Ectodermal cell (in vitro differentiated cells): ENCODE measurements at regions not wholly inside any gene's neighbourhood (a gene's known extent, or its start where the extent isn't known, plus 50 kb on each side); places are given as distances from the start of the nearest gene placed in this dataset.
A peak's percentile ranks its signal among the peaks of the same experiment; 100 is the strongest.

Experiments used
- H3K27ac ChIP-seq: 2 replicates; pipeline ENCODE4 v1.7.0; 2013; ENCODE audit warnings: mild to moderate bottlenecking, low read depth, low read length; ENCODE audit not compliant: insufficient read depth, poor library complexity, severe bottlenecking
- H3K27me3 ChIP-seq: 2 replicates; pipeline ENCODE4 v1.7.0; 2013; ENCODE audit warnings: mild to moderate bottlenecking, low read length; ENCODE audit not compliant: insufficient read depth, control insufficient read depth, poor library complexity, severe bottlenecking
- H3K36me3 ChIP-seq: one replicate; pipeline ENCODE4 v1.7.0; 2013; ENCODE audit warnings: low read length; ENCODE audit not compliant: control insufficient read depth, insufficient read depth
- H3K4me1 ChIP-seq: one replicate; pipeline ENCODE4 v1.7.0; 2013; ENCODE audit warnings: low read length; ENCODE audit not compliant: control insufficient read depth, insufficient read depth
- H3K4me3 ChIP-seq: 2 replicates; pipeline ENCODE4 v1.7.0; 2013; ENCODE audit warnings: low read depth, low read length, control low read depth; ENCODE audit not compliant: insufficient read depth
- H3K9me3 ChIP-seq: 2 replicates; pipeline ENCODE4 v1.7.0; 2013; ENCODE audit warnings: mild to moderate bottlenecking, low read length, moderate library complexity; ENCODE audit not compliant: control insufficient read depth
- WGBS, 2 experiments: methylation state at CpG; one replicate each; pipeline ENCODE4 v1.1.7; 2013; ENCODE audit warnings: missing lambda C conversion rate in 2 of 2; 5-methylcytosine and 5-hydroxymethylcytosine counted together

- Histone ChIP-seq H3K27ac (peak overlapping the region; percentile 52), H3K4me1 (no peaks in the 10 kb centered on the region), H3K36me3 (no peaks in the 10 kb centered on the region), H3K4me3 (no peak overlapping the region), H3K9me3 (no peaks in the 10 kb centered on the region), H3K27me3 (no peaks in the 10 kb centered on the region)
- 87 to 88% methylated on average over 45 of the region's 45 CpGs for WGBS, 2 experiments
Observed at GRCh38 chr6:156396791-156397418, 380.3 kb upstream of the ARID1B start.

GRCh38 chr6:156396068-156396771 is 381.0 kb upstream of the ARID1B start:
- Histone ChIP-seq H3K27me3 (no peaks in the 10 kb centered on the region), H3K36me3 (no peaks in the 10 kb centered on the region), H3K9me3 (no peaks in the 10 kb centered on the region), H3K27ac (peak overlapping the region; percentile 52), H3K4me1 (no peaks in the 10 kb centered on the region), H3K4me3 (no peak overlapping the region)
- 91 to 93% methylated on average over 10 to 11 of the region's 11 CpGs for WGBS, 2 experiments

GRCh38 chr6:156395276-156395675 is 381.9 kb upstream of the ARID1B start:
- Histone ChIP-seq H3K4me1 (no peaks in the 10 kb centered on the region), H3K27me3 (no peaks in the 10 kb centered on the region), H3K36me3 (no peaks in the 10 kb centered on the region), H3K27ac (no peak overlapping the region), H3K4me3 (no peak overlapping the region), H3K9me3 (no peaks in the 10 kb centered on the region)
- 93 to 97% methylated on average over 6 of the region's 6 CpGs for WGBS, 2 experiments

GRCh38 chr6:156392648-156393047 is 384.5 kb upstream of the ARID1B start:
- Histone ChIP-seq H3K27me3 (no peaks in the 10 kb centered on the region), H3K9me3 (no peaks in the 10 kb centered on the region), H3K4me1 (no peaks in the 10 kb centered on the region), H3K36me3 (no peaks in the 10 kb centered on the region), H3K4me3 (no peak overlapping the region), H3K27ac (no peak overlapping the region)
- WGBS, 2 experiments: 89 to 90% methylated on average over 4 of the region's 4 CpGs

- Histone ChIP-seq H3K36me3 (no peaks in the 10 kb centered on the region), H3K9me3 (no peaks in the 10 kb centered on the region), H3K27ac (no peak overlapping the region), H3K4me3 (no peak overlapping the region), H3K4me1 (no peaks in the 10 kb centered on the region), H3K27me3 (no peaks in the 10 kb centered on the region)
- WGBS, 2 experiments: 91 to 92% methylated on average over 4 of the region's 4 CpGs
Observed at GRCh38 chr6:156391977-156392376, 385.2 kb upstream of the ARID1B start.

GRCh38 chr6:156391061-156391672 is 386.0 kb upstream of the ARID1B start:
- no peaks in the 10 kb centered on the region for H3K4me1 ChIP-seq
- 74 to 81% methylated on average over 11 of the region's 11 CpGs for WGBS, 2 experiments
- H3K27ac ChIP-seq: no peak overlapping the region
- no peak overlapping the region for H3K4me3 ChIP-seq
- H3K27me3 ChIP-seq: no peaks in the 10 kb centered on the region
- no peaks in the 10 kb centered on the region for H3K36me3 ChIP-seq
- H3K9me3 ChIP-seq: no peaks in the 10 kb centered on the region

- 90 to 93% methylated on average over 3 of the region's 3 CpGs for whole genome bisulfite sequencing, 2 experiments
- no peak overlapping the region for H3K4me3 ChIP-seq
- no peaks in the 10 kb centered on the region for H3K27me3 ChIP-seq
- H3K9me3 ChIP-seq: no peaks in the 10 kb centered on the region
- H3K27ac ChIP-seq: no peak overlapping the region
- no peaks in the 10 kb centered on the region for H3K36me3 ChIP-seq
- no peaks in the 10 kb centered on the region for H3K4me1 ChIP-seq
Observed at GRCh38 chr6:156390621-156391020, 386.6 kb upstream of the ARID1B start.

- Histone ChIP-seq H3K27me3 (no peaks in the 10 kb centered on the region), H3K27ac (no peak overlapping the region), H3K4me1 (no peaks in the 10 kb centered on the region), H3K4me3 (no peak overlapping the region), H3K36me3 (no peaks in the 10 kb centered on the region), H3K9me3 (no peaks in the 10 kb centered on the region)
- WGBS, 2 experiments: 93 to 96% methylated on average over 10 of the region's 10 CpGs
Observed at GRCh38 chr6:156389296-156389695, 387.9 kb upstream of the ARID1B start.

GRCh38 chr6:156387472-156387871 is 389.7 kb upstream of the ARID1B start:
- Histone ChIP-seq H3K36me3 (no peaks in the 10 kb centered on the region), H3K4me1 (no peaks in the 10 kb centered on the region), H3K9me3 (no peaks in the 10 kb centered on the region), H3K4me3 (no peak overlapping the region), H3K27ac (no peak overlapping the region), H3K27me3 (no peaks in the 10 kb centered on the region)
- 92% methylated on average over 1 of the region's 4 CpGs for WGBS, 2 experiments

- Histone ChIP-seq H3K9me3 (no peaks in the 10 kb centered on the region), H3K27me3 (no peaks in the 10 kb centered on the region), H3K4me1 (no peaks in the 10 kb centered on the region), H3K36me3 (no peaks in the 10 kb centered on the region), H3K4me3 (no peak overlapping the region), H3K27ac (no peak overlapping the region)
- 91 to 95% methylated on average over 2 of the region's 2 CpGs for WGBS, 2 experiments
Observed at GRCh38 chr6:156383059-156383458, 394.1 kb upstream of the ARID1B start.
